HG02678 (cell line): ENCODE measurements at regions not wholly inside any gene's neighbourhood (a gene's known extent, or its start where the extent isn't known, plus 50 kb on each side); places are given as distances from the start of the nearest gene placed in this dataset.

ENCODE experiments used
- ATAC-seq: cut with Tn5 transposase; IDR thresholded peaks from one replicate; pipeline ENCODE4 v1.9.1; 2021; ENCODE audit warnings: mild to moderate bottlenecking, moderate library complexity; ENCODE audit not compliant: unreplicated experiment

GRCh38 chr6:43953256-43953655 is 174.0 kb downstream of the MRPL14 start:
- no peak for ATAC-seq

- ATAC-seq: no peak
Observed at GRCh38 chr6:43952746-43953145, 174.5 kb downstream of the MRPL14 start.

- ATAC-seq: no peak
Observed at GRCh38 chr6:43951756-43952675, 175.2 kb downstream of the MRPL14 start.

GRCh38 chr6:43951063-43951755 is 176.0 kb downstream of the MRPL14 start:
- no peak for ATAC-seq

GRCh38 chr6:43950731-43951062 is 176.6 kb downstream of the MRPL14 start:
- ATAC-seq: no peak

- no peak for ATAC-seq
Observed at GRCh38 chr6:43950051-43950605, 177.1 kb downstream of the MRPL14 start.

GRCh38 chr6:43949551-43949991 is 177.7 kb downstream of the MRPL14 start:
- no peak for ATAC-seq

- ATAC-seq: no peak
Observed at GRCh38 chr6:43948527-43949485, 178.4 kb downstream of the MRPL14 start.

GRCh38 chr6:43947860-43948259 is 177.8 kb downstream of the VEGFA start:
- no peak for ATAC-seq

GRCh38 chr6:43946641-43947363 is 176.8 kb downstream of the VEGFA start:
- no peak for ATAC-seq

- ATAC-seq: no peak
Observed at GRCh38 chr6:43945768-43946080, 175.7 kb downstream of the VEGFA start.

- no peak for ATAC-seq
Observed at GRCh38 chr6:43944908-43945767, 175.1 kb downstream of the VEGFA start.

GRCh38 chr6:43943781-43944250 is 173.8 kb downstream of the VEGFA start:
- ATAC-seq: no peak

GRCh38 chr6:43943099-43943766 is 173.2 kb downstream of the VEGFA start:
- no peak for ATAC-seq

- no peak for ATAC-seq
Observed at GRCh38 chr6:43942616-43943015, 172.6 kb downstream of the VEGFA start.

GRCh38 chr6:43942011-43942442 is 172.0 kb downstream of the VEGFA start:
- ATAC-seq: no peak

- no peak for ATAC-seq
Observed at GRCh38 chr6:43941174-43941573, 171.2 kb downstream of the VEGFA start.

GRCh38 chr6:43940393-43941087 is 170.5 kb downstream of the VEGFA start:
- ATAC-seq: no peak
